SK-N-SH (cell line): ENCODE measurements at regions not wholly inside any gene's neighbourhood (a gene's known extent, or its start where the extent isn't known, plus 50 kb on each side); places are given as distances from the start of the nearest gene placed in this dataset.

Experiments
- CTCF ChIA-PET: fragments of 300-600, 350-600 bp; formaldehyde crosslinking; extraction: SDS; loops from one replicate; lab custom pipeline; 2021; lab: Yijun Ruan, JAX
- POLR2A ChIA-PET: fragments of 350-600 bp; sonication (Branson Sonifier 250); formaldehyde crosslinking; extraction: SDS; loops from one replicate; lab custom pipeline; 2020; ENCODE audit warnings: antibody characterized with exemption, inconsistent platforms; lab: Yijun Ruan, JAX
- DNase-seq: peaks from one replicate; pipeline ENCODE4 v3.0.0; 2012
- H2AFZ ChIP-seq: fragments of 200-600 bp; sonication (generic); 2 replicates; pipeline ENCODE4 v1.8.1; 2016; ENCODE audit warnings: antibody characterized with exemption, mild to moderate bottlenecking, low read depth
- H3F3A ChIP-seq: fragments of 200-600 bp; sonication (generic); replicated peaks from 2 replicates; pipeline ENCODE3; 2016; ENCODE audit warnings: antibody characterized with exemption, mild to moderate bottlenecking; ENCODE audit not compliant: insufficient read depth
- H3K27ac ChIP-seq, 2 experiments: fragments of 200-500 bp in 1 of 2; fragments of 200-600 bp in 1 of 2; sonication (Bioruptor generic) in 1 of 2; sonication (generic), shearing (Covaris generic) in 1 of 2; 2 replicates each; pipeline versions ENCODE4 v1.5.1 to v1.6.1; 2014 to 2016; ENCODE audit warnings: low read depth in 2 of 2, inconsistent platforms in 1 of 2, low read length in 1 of 2, mild to moderate bottlenecking in 1 of 2, mixed read lengths in 1 of 2
- H3K27me3 ChIP-seq: fragments of 200-600 bp; sonication (generic), shearing (Covaris generic); 2 replicates; pipeline ENCODE4 v1.6.1; 2016; ENCODE audit warnings: mixed run types; ENCODE audit not compliant: insufficient read depth
- H3K36me3 ChIP-seq, 2 experiments: fragments of 200-500 bp in 1 of 2; fragments of 200-600 bp in 1 of 2; sonication (Bioruptor generic) in 1 of 2; sonication (generic) in 1 of 2; replicated peaks in 1 of 2; 2 replicates each; pipeline versions ENCODE3 to v1.5.1; 2014 to 2016; ENCODE audit warnings: low read length in 1 of 2, mild to moderate bottlenecking in 1 of 2; ENCODE audit not compliant: insufficient read depth in 2 of 2, control insufficient read depth in 1 of 2
- H3K4me1 ChIP-seq, 2 experiments: fragments of 200-500 bp in 1 of 2; fragments of 200-600 bp in 1 of 2; sonication (Bioruptor generic) in 1 of 2; sonication (generic), shearing (Covaris generic) in 1 of 2; 2 replicates each; pipeline versions ENCODE4 v1.5.1 to v1.6.1; 2014 to 2016; ENCODE audit warnings: low read depth in 1 of 2, low read length in 1 of 2, mixed run types in 1 of 2; ENCODE audit not compliant: insufficient read depth in 2 of 2, control insufficient read depth in 1 of 2
- H3K4me2 ChIP-seq: fragments of 200-600 bp; sonication (generic), shearing (Covaris generic); 2 replicates; pipeline ENCODE4 v1.6.1; 2017; ENCODE audit warnings: mixed run types
- H3K4me3 ChIP-seq, 2 experiments: fragments of 200-500 bp in 1 of 2; fragments of 200-600 bp in 1 of 2; sonication (Bioruptor generic) in 1 of 2; sonication (generic), shearing (Covaris generic) in 1 of 2; 2 replicates each; pipeline versions ENCODE4 v1.5.1 to v1.8.1; 2014 to 2016; ENCODE audit warnings: low read depth in 2 of 2, inconsistent platforms in 1 of 2, low read length in 1 of 2, mild to moderate bottlenecking in 1 of 2, mixed read lengths in 1 of 2, moderate library complexity in 1 of 2
- H3K79me2 ChIP-seq: fragments of 200-600 bp; sonication (generic); 2 replicates; pipeline ENCODE4 v1.8.1; 2017; ENCODE audit warnings: mild to moderate bottlenecking; ENCODE audit not compliant: insufficient read depth
- H3K9ac ChIP-seq: fragments of 200-600 bp; sonication (generic); 2 replicates; pipeline ENCODE4 v1.6.1; 2017; ENCODE audit warnings: mixed run types
- H3K9me2 ChIP-seq: fragments of 200-600 bp; sonication (generic); 2 replicates; pipeline ENCODE4 v1.6.1; 2017; ENCODE audit warnings: mixed run types
- H3K9me3 ChIP-seq: fragments of 200-600 bp; sonication (generic); 2 replicates; pipeline ENCODE4 v1.6.1; 2017; ENCODE audit warnings: mixed run types, mild to moderate bottlenecking, moderate library complexity
- H4K20me1 ChIP-seq: fragments of 200-600 bp; sonication (generic); 2 replicates; pipeline ENCODE4 v1.6.1; 2017; ENCODE audit warnings: mild to moderate bottlenecking, mixed run types; ENCODE audit not compliant: insufficient read depth
- ELF1 ChIP-seq: IDR thresholded peaks from 2 replicates; pipeline ENCODE4 v1.4.0; 2012
- EP300 ChIP-seq, 2 experiments: IDR thresholded peaks; 2 replicates each; pipeline versions ENCODE4 v1.4.0 to v1.6.1; 2012; ENCODE audit warnings: borderline replicate concordance in 1 of 2, low read depth in 1 of 2, low read length in 1 of 2
- FOSL2 ChIP-seq: IDR thresholded peaks from 2 replicates; pipeline ENCODE4 v1.4.0; 2012; ENCODE audit warnings: low read depth, mild to moderate bottlenecking, moderate library complexity, borderline replicate concordance
- GATA2 ChIP-seq: sonication (generic); formaldehyde crosslinking; IDR thresholded peaks from 2 replicates; pipeline ENCODE4 v1.5.0; 2020; ENCODE audit warnings: mild to moderate bottlenecking, missing genetic modification reagents
- MAX ChIP-seq: IDR thresholded peaks from 2 replicates; pipeline ENCODE4 v1.4.0; 2012; ENCODE audit warnings: low read depth
- MEF2A ChIP-seq: IDR thresholded peaks from 2 replicates; pipeline ENCODE4 v1.4.0; 2012; ENCODE audit warnings: low read depth, borderline replicate concordance
- MXI1 ChIP-seq: IDR thresholded peaks from 2 replicates; pipeline ENCODE4 v1.6.1; 2012; ENCODE audit warnings: mild to moderate bottlenecking, low read depth, low read length, improper control_type of control experiment
- NFIC ChIP-seq: IDR thresholded peaks from 2 replicates; pipeline ENCODE4 v1.4.0; 2012; ENCODE audit warnings: borderline replicate concordance
- NRF1 ChIP-seq: IDR thresholded peaks from 2 replicates; pipeline ENCODE4 v1.6.1; 2012; ENCODE audit warnings: low read depth, mild to moderate bottlenecking, low read length
- RAD21 ChIP-seq: IDR thresholded peaks from 2 replicates; pipeline ENCODE4 v1.6.1; 2012; ENCODE audit warnings: mild to moderate bottlenecking, low read length
- RFX5 ChIP-seq: IDR thresholded peaks from 2 replicates; pipeline ENCODE4 v1.6.1; 2012; ENCODE audit warnings: mild to moderate bottlenecking, improper control_type of control experiment, low read length
- SIN3A ChIP-seq: IDR thresholded peaks from 2 replicates; pipeline ENCODE4 v1.6.1; 2012; ENCODE audit warnings: low read depth, mild to moderate bottlenecking, low read length, moderate library complexity, borderline replicate concordance
- SMC3 ChIP-seq: IDR thresholded peaks from 2 replicates; pipeline ENCODE4 v1.6.1; 2012; ENCODE audit warnings: low read depth, low read length, improper control_type of control experiment
- USF2 ChIP-seq: fragments of 150-350 bp; IDR thresholded peaks from 2 replicates; pipeline ENCODE4 v1.6.1; 2017; ENCODE audit warnings: antibody characterized with exemption, low read length, low read depth, borderline replicate concordance
- YY1 ChIP-seq: IDR thresholded peaks from 2 replicates; pipeline ENCODE4 v1.4.0; 2012; ENCODE audit warnings: low read depth, mild to moderate bottlenecking
- WGBS: methylation state at CpG from one replicate; pipeline ENCODE4 v1.1.6; 2017; ENCODE audit warnings: low lambda C conversion rate; 5-methylcytosine and 5-hydroxymethylcytosine counted together
- TF ChIP-seq, protein P1 (sequence below): fragments of 150-350 bp; IDR thresholded peaks from 2 replicates; pipeline ENCODE4 v1.6.1; 2016; ENCODE audit warnings: mild to moderate bottlenecking, low read depth, low read length

- Histone ChIP-seq H3K27ac (no peak overlapping the region), H3K9ac (no peak overlapping the region), H3K36me3 (no peaks in the 10 kb centered on the region), H3K4me3 (no peak overlapping the region), H3K27me3 (no peaks in the 10 kb centered on the region), H3K9me3 (no peaks in the 10 kb centered on the region), H3K9me2 (no peaks in the 10 kb centered on the region), H3K4me2 (no peak overlapping the region), H3K4me1 (no peaks in the 10 kb centered on the region), H3K79me2 (no peaks in the 10 kb centered on the region; the same call in 1 of the 2 replicates), H2AFZ (no peak overlapping the region), H3F3A (no peaks in the 10 kb centered on the region), H4K20me1 (no peaks in the 10 kb centered on the region)
- ChIA-PET CTCF (no interaction called here), POLR2A (no interaction called here)
- DNase-seq, result no peak
- WGBS, result 43% methylated on average over 1 of the region's 1 CpG
- TF ChIP-seq ELF1 (no peak), MAX (no peak), FOSL2 (no peak), RFX5 (no peak), EP300 (IDR thresholded peaks at IDR 0.05; ENCODE audit: borderline replicate concordance in 1 of 2, low read depth in 1 of 2, low read length in 1 of 2) (no peak), GATA2 (no peak), SMC3 (no peak), YY1 (no peak), MXI1 (no peak), RAD21 (no peak), MEF2A (no peak), USF2 (no peak), SIN3A (no peak), NRF1 (no peak)
- TF ChIP-seq, protein P1, sequence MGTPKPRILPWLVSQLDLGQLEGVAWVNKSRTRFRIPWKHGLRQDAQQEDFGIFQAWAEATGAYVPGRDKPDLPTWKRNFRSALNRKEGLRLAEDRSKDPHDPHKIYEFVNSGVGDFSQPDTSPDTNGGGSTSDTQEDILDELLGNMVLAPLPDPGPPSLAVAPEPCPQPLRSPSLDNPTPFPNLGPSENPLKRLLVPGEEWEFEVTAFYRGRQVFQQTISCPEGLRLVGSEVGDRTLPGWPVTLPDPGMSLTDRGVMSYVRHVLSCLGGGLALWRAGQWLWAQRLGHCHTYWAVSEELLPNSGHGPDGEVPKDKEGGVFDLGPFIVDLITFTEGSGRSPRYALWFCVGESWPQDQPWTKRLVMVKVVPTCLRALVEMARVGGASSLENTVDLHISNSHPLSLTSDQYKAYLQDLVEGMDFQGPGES, result no peak
Measured at GRCh38 chr6:66883453-66883852, 1176.4 kb upstream of the EYS start.

GRCh38 chr6:66866801-66867200 is 1159.8 kb upstream of the EYS start:
- WGBS, result 50% methylated on average over 1 of the region's 1 CpG
- H3K27me3 ChIP-seq, result no peaks in the 10 kb centered on the region
- no peaks in the 10 kb centered on the region for H3K36me3 ChIP-seq
- no peaks in the 10 kb centered on the region for H3K9me2 ChIP-seq
- no peaks in the 10 kb centered on the region for H3K4me1 ChIP-seq
- no peaks in the 10 kb centered on the region for H3K79me2 ChIP-seq
- H3K27ac ChIP-seq, result no peak overlapping the region
- ChIA-PET CTCF (no interaction called here), POLR2A (no interaction called here)
- no peak for TF ChIP-seq RFX5
- no peak for TF ChIP-seq NFIC
- TF ChIP-seq MXI1, result no peak
- no peak for DNase-seq
- no peaks in the 10 kb centered on the region for H4K20me1 ChIP-seq
- H3K9ac ChIP-seq, result no peak overlapping the region
- H3F3A ChIP-seq, result no peaks in the 10 kb centered on the region
- no peak overlapping the region for H3K4me2 ChIP-seq
- H3K4me3 ChIP-seq, result no peak overlapping the region
- no peaks in the 10 kb centered on the region for H3K9me3 ChIP-seq
- H2AFZ ChIP-seq, result no peak overlapping the region
